ENCODE measurements at regions not wholly inside any gene's neighbourhood (a gene's known extent, or its start where the extent isn't known, plus 50 kb on each side); places are given as distances from the start of the nearest gene placed in this dataset.

DNA sequence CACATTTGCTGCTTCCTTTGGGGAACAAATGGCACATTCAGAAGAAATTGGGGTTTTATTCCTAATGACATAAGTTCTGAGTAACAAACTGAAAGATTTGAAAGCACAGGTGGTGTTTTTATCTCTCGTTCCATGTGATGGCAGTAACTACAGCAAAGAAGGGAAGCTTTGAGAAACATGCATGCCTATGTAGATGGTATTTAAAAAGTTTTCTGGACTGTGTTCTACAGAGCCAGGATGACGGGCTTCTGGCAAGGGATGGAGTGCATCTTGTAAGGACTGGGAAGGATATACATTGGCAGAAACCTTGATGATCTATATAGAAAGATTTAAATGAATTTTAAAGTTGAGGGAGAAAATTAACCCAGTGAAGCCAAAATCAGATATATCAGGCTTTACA, 362.2 kb upstream of the ROPN1 start:
- H3K36me3 ChIP-seq (ENCODE audit: control insufficient read depth in 2 of 3, insufficient read depth in 3 of 3, low read length in 3 of 3), result no peaks in the 10 kb centered on the region
- H3K27ac ChIP-seq (ENCODE audit: low read depth in 2 of 2, low read length in 2 of 2), result no peak overlapping the region
- FAIRE-seq, result no peak
- H3K4me3 ChIP-seq (ENCODE audit: low read length in 3 of 3), result no peak overlapping the region
- H3K4me1 ChIP-seq (ENCODE audit: control insufficient read depth in 2 of 3, insufficient read depth in 2 of 3, low read depth in 1 of 3, low read length in 3 of 3), result no peaks in the 10 kb centered on the region
- TF ChIP-seq, protein P1, sequence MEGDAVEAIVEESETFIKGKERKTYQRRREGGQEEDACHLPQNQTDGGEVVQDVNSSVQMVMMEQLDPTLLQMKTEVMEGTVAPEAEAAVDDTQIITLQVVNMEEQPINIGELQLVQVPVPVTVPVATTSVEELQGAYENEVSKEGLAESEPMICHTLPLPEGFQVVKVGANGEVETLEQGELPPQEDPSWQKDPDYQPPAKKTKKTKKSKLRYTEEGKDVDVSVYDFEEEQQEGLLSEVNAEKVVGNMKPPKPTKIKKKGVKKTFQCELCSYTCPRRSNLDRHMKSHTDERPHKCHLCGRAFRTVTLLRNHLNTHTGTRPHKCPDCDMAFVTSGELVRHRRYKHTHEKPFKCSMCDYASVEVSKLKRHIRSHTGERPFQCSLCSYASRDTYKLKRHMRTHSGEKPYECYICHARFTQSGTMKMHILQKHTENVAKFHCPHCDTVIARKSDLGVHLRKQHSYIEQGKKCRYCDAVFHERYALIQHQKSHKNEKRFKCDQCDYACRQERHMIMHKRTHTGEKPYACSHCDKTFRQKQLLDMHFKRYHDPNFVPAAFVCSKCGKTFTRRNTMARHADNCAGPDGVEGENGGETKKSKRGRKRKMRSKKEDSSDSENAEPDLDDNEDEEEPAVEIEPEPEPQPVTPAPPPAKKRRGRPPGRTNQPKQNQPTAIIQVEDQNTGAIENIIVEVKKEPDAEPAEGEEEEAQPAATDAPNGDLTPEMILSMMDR (IDR thresholded peaks at IDR 0.05; ENCODE audit: borderline replicate concordance, extremely low read depth, insufficient read depth), result no peak
- intact Hi-C loops (cut with DNase I), result loop anchor here (10.0 kb wide), 1 partner anchor 111 kb away; no protein-coding TSS in a partner anchor
- H3K9me3 ChIP-seq (ENCODE audit: control insufficient read depth in 2 of 3, insufficient read depth in 1 of 3, low read length in 3 of 3), result no peaks in the 10 kb centered on the region
- no peak for DNase-seq
- no peaks in the 10 kb centered on the region for H3K27me3 ChIP-seq (ENCODE audit: control insufficient read depth, insufficient read depth, low read length)
- no peak overlapping the region for H3K9ac ChIP-seq (ENCODE audit: low read length in 3 of 3)

DNA sequence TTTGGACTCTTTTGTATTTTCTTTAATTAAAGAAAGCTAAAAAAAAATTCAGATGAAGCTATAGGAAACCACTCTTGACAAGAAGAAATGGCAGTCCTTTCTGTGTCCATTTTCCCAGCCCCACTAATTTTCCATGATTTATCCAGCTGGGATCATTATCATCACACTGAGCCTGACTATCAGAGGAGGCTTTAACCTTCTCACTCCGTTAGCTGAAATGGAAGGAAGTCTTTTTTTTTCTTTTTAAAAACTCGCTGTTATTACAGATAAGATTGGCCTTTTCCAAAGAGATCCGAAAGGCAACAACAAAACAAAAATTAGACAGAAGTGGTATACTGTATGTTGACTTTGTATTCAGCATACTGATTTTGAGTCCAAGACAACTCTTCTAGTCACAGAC, 366.2 kb upstream of the ROPN1 start:
- no peak overlapping the region for H3K27ac ChIP-seq (ENCODE audit: low read depth in 2 of 2, low read length in 2 of 2)
- DNase-seq, result no peak
- no peak overlapping the region for H3K9ac ChIP-seq (ENCODE audit: low read length in 3 of 3)
- H3K4me3 ChIP-seq (ENCODE audit: low read length in 3 of 3), result no peak overlapping the region
- intact Hi-C loops (cut with DNase I), result loop anchor here (10.0 kb wide), 1 partner anchor 107 kb away; no protein-coding TSS in a partner anchor
- no peaks in the 10 kb centered on the region for H3K9me3 ChIP-seq (ENCODE audit: control insufficient read depth in 2 of 3, insufficient read depth in 1 of 3, low read length in 3 of 3)
- no peak for FAIRE-seq
- TF ChIP-seq, protein P1 (IDR thresholded peaks at IDR 0.05; ENCODE audit: borderline replicate concordance, extremely low read depth, insufficient read depth), result no peak
- H3K36me3 ChIP-seq (ENCODE audit: control insufficient read depth in 2 of 3, insufficient read depth in 3 of 3, low read length in 3 of 3), result no peaks in the 10 kb centered on the region
- no peaks in the 10 kb centered on the region for H3K4me1 ChIP-seq (ENCODE audit: control insufficient read depth in 2 of 3, insufficient read depth in 2 of 3, low read depth in 1 of 3, low read length in 3 of 3)
- H3K27me3 ChIP-seq (ENCODE audit: control insufficient read depth, insufficient read depth, low read length), result no peaks in the 10 kb centered on the region

DNA sequence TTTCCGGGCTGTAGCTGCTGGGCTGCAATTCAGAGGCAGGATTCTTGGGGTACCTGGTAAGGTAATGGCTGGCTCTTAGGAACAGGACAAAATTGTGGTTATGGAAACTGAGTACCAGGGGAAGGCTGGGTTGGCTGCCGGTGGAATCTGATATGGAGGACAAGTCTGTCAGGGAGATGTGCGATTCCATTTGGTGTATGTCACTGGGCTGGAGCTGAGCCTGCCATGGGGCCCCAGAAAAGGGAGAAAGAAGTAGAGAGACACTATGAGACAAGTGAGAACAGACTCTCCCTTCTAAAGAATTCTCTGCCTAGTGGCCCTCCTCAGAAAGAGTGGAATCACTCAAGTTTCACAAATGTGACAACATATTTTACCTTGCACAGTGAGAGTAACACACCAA, 368.2 kb upstream of the ROPN1 start:
- Histone ChIP-seq H3K27ac (ENCODE audit: low read depth in 2 of 2, low read length in 2 of 2) (no peak overlapping the region), H3K4me3 (ENCODE audit: low read length in 3 of 3) (no peak overlapping the region), H3K27me3 (ENCODE audit: control insufficient read depth, insufficient read depth, low read length) (no peaks in the 10 kb centered on the region), H3K9me3 (ENCODE audit: control insufficient read depth in 2 of 3, insufficient read depth in 1 of 3, low read length in 3 of 3) (no peaks in the 10 kb centered on the region), H3K9ac (ENCODE audit: low read length in 3 of 3) (no peak overlapping the region), H3K36me3 (ENCODE audit: control insufficient read depth in 2 of 3, insufficient read depth in 3 of 3, low read length in 3 of 3) (no peaks in the 10 kb centered on the region), H3K4me1 (ENCODE audit: control insufficient read depth in 2 of 3, insufficient read depth in 2 of 3, low read depth in 1 of 3, low read length in 3 of 3) (peaks cover 3 to 5% (median 3%) of the 10 kb centered on the region in 3 donors)
- DNase-seq (peak in 3 of 5 donors; percentile 33 to 61 (median 42)), FAIRE-seq (no peak)
- intact Hi-C loops (cut with DNase I), result no loop called here
- TF ChIP-seq, protein P1 (IDR thresholded peaks at IDR 0.05; ENCODE audit: borderline replicate concordance, extremely low read depth, insufficient read depth), result no peak

DNA sequence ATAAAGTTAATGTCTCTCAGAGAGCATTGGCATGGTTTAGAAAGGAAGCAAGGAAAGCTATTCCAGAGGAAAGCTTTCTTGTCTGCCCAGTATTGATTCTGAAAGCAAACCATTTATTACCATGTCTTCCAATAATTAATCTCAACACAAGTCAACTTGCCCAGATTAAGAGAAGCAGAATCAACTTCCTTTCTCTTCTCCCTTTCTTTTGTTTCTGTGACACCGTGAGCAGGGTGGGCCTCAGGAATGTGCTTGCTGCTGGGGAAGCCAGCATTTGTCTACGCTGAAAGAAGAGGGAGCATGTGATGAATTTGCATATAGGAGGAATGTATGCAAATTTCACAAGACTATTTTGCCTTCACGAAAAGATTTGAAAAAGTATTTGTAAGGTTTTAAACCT, 368.6 kb upstream of the ROPN1 start:
- Histone ChIP-seq H3K9ac (ENCODE audit: low read length in 3 of 3) (no peak overlapping the region), H3K36me3 (ENCODE audit: control insufficient read depth in 2 of 3, insufficient read depth in 3 of 3, low read length in 3 of 3) (no peaks in the 10 kb centered on the region), H3K27ac (ENCODE audit: low read depth in 2 of 2, low read length in 2 of 2) (no peak overlapping the region), H3K9me3 (ENCODE audit: control insufficient read depth in 2 of 3, insufficient read depth in 1 of 3, low read length in 3 of 3) (no peaks in the 10 kb centered on the region), H3K27me3 (ENCODE audit: control insufficient read depth, insufficient read depth, low read length) (no peaks in the 10 kb centered on the region), H3K4me3 (ENCODE audit: low read length in 3 of 3) (no peak overlapping the region), H3K4me1 (ENCODE audit: control insufficient read depth in 2 of 3, insufficient read depth in 2 of 3, low read depth in 1 of 3, low read length in 3 of 3) (peaks cover 3 to 5% (median 3%) of the 10 kb centered on the region in 3 donors)
- peak in 3 of 5 donors; percentile 37 to 72 (median 43) for DNase-seq
- intact Hi-C loops (cut with DNase I), result no loop called here
- no peak for FAIRE-seq
- TF ChIP-seq, protein P1 (IDR thresholded peaks at IDR 0.05; ENCODE audit: borderline replicate concordance, extremely low read depth, insufficient read depth), result no peak
